Mesendoderm (in vitro differentiated cells): ENCODE measurements at regions not wholly inside any gene's neighbourhood (a gene's known extent, or its start where the extent isn't known, plus 50 kb on each side); places are given as distances from the start of the nearest gene placed in this dataset.

Source experiments
- DNase-seq: peaks from one replicate; pipeline ENCODE4 v3.0.0; 2013
- H2AK5ac ChIP-seq: 2 replicates; pipeline ENCODE4 v1.6.1; 2013; ENCODE audit warnings: low read length, inconsistent platforms
- H2BK120ac ChIP-seq: 2 replicates; pipeline ENCODE4 v1.6.1; 2013; ENCODE audit warnings: low read depth, mild to moderate bottlenecking, low read length, moderate library complexity, mixed read lengths
- H2BK15ac ChIP-seq: replicated peaks from 2 replicates; pipeline ENCODE4 v1.6.1; 2013; ENCODE audit warnings: low read depth, mild to moderate bottlenecking, moderate library complexity
- H2BK5ac ChIP-seq: 2 replicates; pipeline ENCODE4 v1.6.1; 2013; ENCODE audit warnings: low read length, inconsistent platforms
- H3K18ac ChIP-seq: 2 replicates; pipeline ENCODE4 v1.6.1; 2013; ENCODE audit warnings: mild to moderate bottlenecking, low read length, mixed read lengths
- H3K23ac ChIP-seq: one replicate; pipeline ENCODE4 v1.6.1; 2013; ENCODE audit warnings: low read length
- H3K27ac ChIP-seq: 2 replicates; pipeline ENCODE4 v1.5.1; 2013; ENCODE audit warnings: low read depth, mild to moderate bottlenecking, inconsistent platforms, low read length, moderate library complexity
- H3K27me3 ChIP-seq: 2 replicates; pipeline ENCODE4 v1.6.1; 2013; ENCODE audit warnings: low read length, control low read depth, mild to moderate bottlenecking, inconsistent platforms; ENCODE audit not compliant: insufficient read depth, poor library complexity
- H3K36me3 ChIP-seq: 2 replicates; pipeline ENCODE4 v1.6.1; 2013; ENCODE audit warnings: low read length, inconsistent platforms; ENCODE audit not compliant: control insufficient read depth, insufficient read depth
- H3K4ac ChIP-seq: one replicate; pipeline ENCODE4 v1.6.1; 2013; ENCODE audit warnings: low read depth, mild to moderate bottlenecking, low read length, moderate library complexity
- H3K4me1 ChIP-seq: 2 replicates; pipeline ENCODE4 v1.6.1; 2013; ENCODE audit warnings: low read depth, low read length, inconsistent platforms; ENCODE audit not compliant: control insufficient read depth
- H3K4me2 ChIP-seq: 2 replicates; pipeline ENCODE4 v1.6.1; 2013; ENCODE audit warnings: low read length
- H3K4me3 ChIP-seq: 2 replicates; pipeline ENCODE4 v1.5.1; 2013; ENCODE audit warnings: mild to moderate bottlenecking, low read length
- H3K56ac ChIP-seq: one replicate; pipeline ENCODE4 v1.6.1; 2013; ENCODE audit warnings: low read length
- H3K79me1 ChIP-seq: 2 replicates; pipeline ENCODE4 v1.6.1; 2013; ENCODE audit warnings: low read length, inconsistent platforms
- H3K79me2 ChIP-seq: 2 replicates; pipeline ENCODE4 v1.6.1; 2013; ENCODE audit warnings: mild to moderate bottlenecking, low read length; ENCODE audit not compliant: control insufficient read depth, insufficient read depth
- H3K9ac ChIP-seq: 2 replicates; pipeline ENCODE4 v1.6.1; 2013; ENCODE audit warnings: low read length, inconsistent platforms
- H4K5ac ChIP-seq: one replicate; pipeline ENCODE4 v1.6.1; 2013; ENCODE audit warnings: low read length
- H4K8ac ChIP-seq: one replicate; pipeline ENCODE4 v1.6.1; 2013; ENCODE audit warnings: low read depth, mild to moderate bottlenecking, control low read depth, low read length, moderate library complexity
- whole genome bisulfite sequencing: extraction: QIAGEN DNeasy Blood & Tissue Kit; methylation state at CpG from one replicate; pipeline ENCODE4 v1.1.7; 2013; ENCODE audit warnings: low lambda C conversion rate, missing lambda C conversion rate; ENCODE audit not compliant: insufficient coverage; ENCODE audit errors: extremely low coverage; 5-methylcytosine and 5-hydroxymethylcytosine counted together

DNA sequence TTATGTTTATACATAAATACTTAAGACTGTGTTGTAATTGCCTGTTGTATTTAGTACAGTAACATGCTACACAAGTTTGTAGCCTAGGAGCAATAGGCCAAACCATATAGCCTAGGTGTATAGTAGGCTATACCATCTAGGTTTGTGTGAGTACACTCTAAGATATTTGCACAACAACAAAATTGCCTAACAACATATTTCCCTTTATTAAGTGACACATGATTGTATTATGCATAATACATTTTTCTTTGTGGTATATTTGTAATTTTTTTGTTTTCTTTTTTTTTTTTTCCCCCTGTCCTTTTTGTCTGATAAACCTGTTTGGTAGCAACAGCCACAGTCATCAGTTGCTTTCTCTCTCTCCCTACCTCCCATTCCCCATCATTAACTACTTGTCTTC lies 945.6 kb downstream of the ZPLD1 start:
- Histone ChIP-seq H3K79me2 (no peaks in the 10 kb centered on the region), H3K27ac (no peak overlapping the region), H2BK15ac (no peak overlapping the region), H3K79me1 (no peaks in the 10 kb centered on the region), H2AK5ac (no peak overlapping the region), H3K27me3 (no peaks in the 10 kb centered on the region), H3K4me3 (no peak overlapping the region), H3K36me3 (no peaks in the 10 kb centered on the region), H4K5ac (no peak overlapping the region), H4K8ac (no peak overlapping the region), H3K9ac (no peak overlapping the region), H3K4ac (no peak overlapping the region), H3K4me1 (no peaks in the 10 kb centered on the region), H2BK120ac (no peak overlapping the region), H2BK5ac (no peak overlapping the region), H3K4me2 (no peak overlapping the region), H3K56ac (no peak overlapping the region), H3K23ac (no peak overlapping the region), H3K18ac (no peak overlapping the region)
- DNase-seq, result no peak

DNA sequence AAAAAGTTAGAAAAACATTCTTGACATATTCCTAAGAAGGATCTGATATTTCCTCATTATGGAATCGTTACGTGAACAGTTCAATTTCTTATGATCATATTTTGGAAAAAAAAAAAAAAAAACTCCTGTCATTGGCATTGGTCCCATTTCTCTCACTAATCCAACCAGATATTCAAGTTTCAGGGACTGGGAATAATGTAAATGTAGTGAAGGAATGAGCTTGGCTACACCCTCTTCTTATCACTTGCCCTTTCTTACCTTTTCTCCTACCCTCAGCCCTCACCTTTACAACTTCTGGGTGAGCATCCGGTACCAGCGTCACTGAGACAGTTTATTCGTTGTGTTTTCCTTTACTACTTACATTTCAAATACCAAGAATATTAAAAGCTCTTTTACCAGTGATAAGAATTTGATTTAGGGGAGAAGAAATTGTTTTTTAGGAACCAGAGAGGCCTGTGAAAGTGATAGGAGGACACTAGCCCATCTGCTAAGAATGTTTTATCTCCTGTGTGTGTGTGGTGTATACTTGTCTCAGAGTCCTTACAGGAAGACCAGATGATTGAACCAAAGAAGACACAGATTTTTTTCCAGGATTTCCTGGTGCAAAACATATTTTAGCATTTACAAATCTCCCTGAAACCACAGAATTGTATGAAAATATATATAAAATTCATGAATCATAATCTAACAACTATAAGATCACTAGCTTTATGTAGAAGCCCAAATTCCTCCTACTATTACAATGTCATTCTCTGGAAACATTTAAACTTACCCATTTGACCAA lies 946.7 kb downstream of the ZPLD1 start:
- Histone ChIP-seq H2BK120ac (no peak overlapping the region), H3K9ac (no peak overlapping the region), H3K4me2 (no peak overlapping the region), H4K5ac (no peak overlapping the region), H3K4me1 (no peaks in the 10 kb centered on the region), H2AK5ac (no peak overlapping the region), H4K8ac (no peak overlapping the region), H3K27me3 (no peaks in the 10 kb centered on the region), H3K4me3 (no peak overlapping the region), H2BK5ac (no peak overlapping the region), H3K36me3 (no peaks in the 10 kb centered on the region), H3K27ac (no peak overlapping the region), H2BK15ac (no peak overlapping the region), H3K56ac (no peak overlapping the region), H3K4ac (no peak overlapping the region), H3K79me1 (no peaks in the 10 kb centered on the region), H3K18ac (no peak overlapping the region), H3K79me2 (no peaks in the 10 kb centered on the region), H3K23ac (no peak overlapping the region)
- DNase-seq, result no peak
- no CpG with 5 or more reads among the region's 5 CpGs for WGBS

DNA sequence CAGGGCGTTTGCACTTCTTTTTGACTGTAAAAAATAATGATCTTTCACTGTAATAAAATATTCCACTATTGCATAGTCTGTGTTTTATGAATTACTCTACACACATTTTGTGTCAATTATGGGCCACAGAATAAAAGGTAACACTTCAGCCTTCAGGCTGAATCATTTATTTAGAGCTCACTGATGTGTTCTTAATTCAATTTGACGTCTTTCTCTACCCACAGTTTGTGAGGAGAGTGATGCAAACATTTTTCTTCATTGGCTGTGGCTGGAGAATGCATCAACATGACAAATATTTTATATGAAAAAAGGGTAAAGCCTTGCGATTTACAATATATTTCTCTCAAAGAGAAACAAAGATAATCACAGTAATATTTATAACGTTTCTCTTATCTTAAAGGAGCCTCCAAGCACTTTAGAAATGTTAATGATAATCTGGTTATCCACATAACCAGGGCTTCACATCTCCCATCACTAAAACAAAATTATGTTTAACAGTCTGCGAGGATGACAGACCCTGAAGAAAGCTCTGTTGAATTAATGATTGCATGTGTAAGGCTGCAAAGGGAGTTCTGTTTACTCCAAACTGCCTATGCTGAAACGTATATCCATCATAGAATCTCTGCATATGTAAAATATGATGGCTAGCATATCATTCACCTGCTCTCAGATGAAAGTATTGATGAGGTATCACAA lies 951.3 kb downstream of the ZPLD1 start:
- Histone ChIP-seq H3K9ac (no peak overlapping the region), H3K27ac (no peak overlapping the region), H3K4ac (no peak overlapping the region), H2BK5ac (no peak overlapping the region), H3K56ac (no peak overlapping the region), H3K4me2 (no peak overlapping the region), H3K4me1 (no peaks in the 10 kb centered on the region), H2BK15ac (no peak overlapping the region), H3K79me1 (no peaks in the 10 kb centered on the region), H3K27me3 (no peaks in the 10 kb centered on the region), H3K18ac (no peak overlapping the region), H3K79me2 (no peaks in the 10 kb centered on the region), H3K36me3 (no peaks in the 10 kb centered on the region), H2AK5ac (no peak overlapping the region), H2BK120ac (no peak overlapping the region), H3K23ac (no peak overlapping the region), H4K5ac (no peak overlapping the region), H3K4me3 (no peak overlapping the region), H4K8ac (no peak overlapping the region)
- WGBS, result no CpG with 5 or more reads among the region's 6 CpGs
- DNase-seq, result no peak

DNA sequence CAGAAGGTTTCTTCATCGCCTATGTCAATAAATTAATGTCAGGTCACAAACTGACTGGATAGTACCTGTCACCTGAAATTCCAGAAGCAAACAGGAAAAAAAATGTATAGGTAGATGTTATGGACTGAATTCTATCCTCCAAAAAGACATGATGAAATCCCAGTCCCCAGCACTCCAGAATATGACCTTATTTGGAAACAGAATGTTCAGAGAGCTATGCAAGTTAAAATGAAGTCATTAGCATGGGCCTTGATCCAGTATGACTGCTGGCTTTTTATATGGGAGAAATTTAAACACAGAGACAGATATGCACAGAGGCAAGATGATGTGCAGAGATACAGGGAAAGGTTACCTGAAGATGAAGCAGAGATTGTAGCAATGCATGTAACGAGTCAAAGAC lies 953.4 kb downstream of the ZPLD1 start:
- H3K56ac ChIP-seq, result no peak overlapping the region
- no peak overlapping the region for H3K4ac ChIP-seq
- no peak overlapping the region for H4K5ac ChIP-seq
- WGBS, result no CpG with 5 or more reads among the region's 2 CpGs
- no peaks in the 10 kb centered on the region for H3K79me2 ChIP-seq
- no peak overlapping the region for H4K8ac ChIP-seq
- no peaks in the 10 kb centered on the region for H3K36me3 ChIP-seq
- no peak overlapping the region for H3K4me3 ChIP-seq
- H3K18ac ChIP-seq, result no peak overlapping the region
- DNase-seq, result no peak
- H3K27ac ChIP-seq, result no peak overlapping the region
- no peaks in the 10 kb centered on the region for H3K79me1 ChIP-seq
- H3K9ac ChIP-seq, result no peak overlapping the region
- H3K4me1 ChIP-seq, result no peaks in the 10 kb centered on the region
- no peak overlapping the region for H3K4me2 ChIP-seq
- no peak overlapping the region for H3K23ac ChIP-seq
- H2BK15ac ChIP-seq, result no peak overlapping the region
- no peak overlapping the region for H2AK5ac ChIP-seq
- no peaks in the 10 kb centered on the region for H3K27me3 ChIP-seq
- no peak overlapping the region for H2BK5ac ChIP-seq
- no peak overlapping the region for H2BK120ac ChIP-seq

DNA sequence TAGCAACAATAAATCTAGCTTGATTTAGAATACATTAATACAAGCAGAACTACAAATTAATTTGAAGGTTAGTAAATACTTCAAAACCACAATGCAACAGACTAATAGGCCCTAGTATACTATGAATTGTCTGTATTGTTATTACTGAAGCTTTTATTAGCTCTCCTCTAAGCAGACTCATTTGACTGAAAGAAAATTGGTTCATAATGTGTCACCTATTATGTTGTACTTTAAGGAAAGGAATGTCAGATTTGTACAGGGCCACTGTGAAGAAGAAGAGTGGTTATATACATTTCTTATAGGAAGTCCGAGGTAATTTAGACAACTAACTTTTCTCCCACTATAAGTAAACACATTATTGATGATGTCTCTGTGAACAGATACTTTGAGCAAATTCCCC lies 954.5 kb downstream of the ZPLD1 start:
- H3K36me3 ChIP-seq, result no peaks in the 10 kb centered on the region
- no peak overlapping the region for H3K4me3 ChIP-seq
- WGBS, result no CpG with 5 or more reads among the region's 1 CpG
- H4K5ac ChIP-seq, result no peak overlapping the region
- no peak overlapping the region for H3K4me2 ChIP-seq
- no peak overlapping the region for H2BK5ac ChIP-seq
- H3K27ac ChIP-seq, result no peak overlapping the region
- H2BK15ac ChIP-seq, result no peak overlapping the region
- no peak overlapping the region for H3K9ac ChIP-seq
- no peak overlapping the region for H4K8ac ChIP-seq
- H3K56ac ChIP-seq, result no peak overlapping the region
- H3K79me1 ChIP-seq, result no peaks in the 10 kb centered on the region
- H3K79me2 ChIP-seq, result no peaks in the 10 kb centered on the region
- H3K4me1 ChIP-seq, result no peaks in the 10 kb centered on the region
- H2BK120ac ChIP-seq, result no peak overlapping the region
- no peak overlapping the region for H3K4ac ChIP-seq
- no peak overlapping the region for H3K23ac ChIP-seq
- no peak for DNase-seq
- H3K27me3 ChIP-seq, result no peaks in the 10 kb centered on the region
- no peak overlapping the region for H3K18ac ChIP-seq
- H2AK5ac ChIP-seq, result no peak overlapping the region
